ENCODE measurements at regions not wholly inside any gene's neighbourhood (a gene's known extent, or its start where the extent isn't known, plus 50 kb on each side); places are given as distances from the start of the nearest gene placed in this dataset.

DNA sequence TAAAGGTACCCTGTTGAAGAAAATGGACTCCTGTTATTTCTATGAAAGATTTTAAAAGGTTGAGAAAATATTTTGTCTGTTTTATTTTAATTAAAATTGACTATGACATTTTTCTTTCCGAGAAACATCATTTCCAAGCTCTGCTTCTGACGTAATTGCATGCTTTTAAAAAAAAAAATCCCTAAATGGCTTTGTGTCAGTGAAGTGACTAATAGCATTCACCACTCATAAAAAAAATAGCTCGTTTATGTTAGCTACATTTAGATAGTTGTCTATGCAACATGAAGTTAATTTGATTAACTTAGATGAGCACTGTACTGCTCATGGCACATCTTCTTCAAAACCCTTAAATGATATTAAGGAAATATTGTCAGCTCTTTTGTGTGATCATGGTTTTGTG, 105.1 kb upstream of the KLHL13 start:
- TF ChIP-seq CTCF (IDR thresholded peaks at IDR 0.05) (no peak), POLR2A (IDR thresholded peaks at IDR 0.05) (no peak)

Measured in uterus (tissue), 2 donors.